H1 (cell line): ENCODE measurements at regions not wholly inside any gene's neighbourhood (a gene's known extent, or its start where the extent isn't known, plus 50 kb on each side); places are given as distances from the start of the nearest gene placed in this dataset.
A peak's percentile ranks its signal among the peaks of the same experiment; 100 is the strongest.

Experiments
- GTF2F1 ChIP-seq: IDR thresholded peaks from 2 replicates; pipeline ENCODE4 v1.6.1; 2012; ENCODE audit warnings: low read depth, low read length, improper control_type of control experiment, borderline replicate concordance
- SP4 ChIP-seq: IDR thresholded peaks from 2 replicates; pipeline ENCODE4 v1.6.1; 2012; ENCODE audit warnings: low read length, inconsistent platforms
- TF ChIP-seq, protein P1 (sequence below), 3 experiments: IDR thresholded peaks; 1 replicate in 2 of 3; 2 replicates in 1 of 3; pipeline versions ENCODE4 v1.5.1 to v1.6.1; 2011; ENCODE audit warnings: low read length in 3 of 3, mild to moderate bottlenecking in 3 of 3, inconsistent platforms in 2 of 3, low read depth in 1 of 3, moderate library complexity in 1 of 3; ENCODE audit not compliant: insufficient read depth in 1 of 3; ENCODE audit errors: control extremely low read depth in 1 of 3

DNA sequence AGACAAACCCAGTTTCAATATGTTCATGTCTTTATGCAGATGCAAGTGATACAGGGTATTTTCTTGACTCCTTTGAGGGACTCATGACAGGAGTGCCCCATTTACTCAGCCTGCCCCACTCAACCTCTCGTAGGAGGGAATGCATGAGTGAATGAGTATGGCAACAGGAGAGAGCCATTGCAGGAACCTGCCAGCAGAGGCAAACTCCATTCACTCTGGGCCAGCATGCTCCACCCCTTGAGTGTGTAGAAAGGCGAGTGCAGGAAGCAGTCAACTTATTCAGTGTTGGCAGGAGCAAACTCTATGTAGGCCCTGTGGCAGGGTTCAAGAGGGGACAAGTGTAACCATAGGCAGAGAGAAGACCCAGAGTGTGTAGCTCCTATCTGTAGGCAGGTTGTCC lies 1526.3 kb downstream of the PLA2G4A start:
- TF ChIP-seq, protein P1, sequence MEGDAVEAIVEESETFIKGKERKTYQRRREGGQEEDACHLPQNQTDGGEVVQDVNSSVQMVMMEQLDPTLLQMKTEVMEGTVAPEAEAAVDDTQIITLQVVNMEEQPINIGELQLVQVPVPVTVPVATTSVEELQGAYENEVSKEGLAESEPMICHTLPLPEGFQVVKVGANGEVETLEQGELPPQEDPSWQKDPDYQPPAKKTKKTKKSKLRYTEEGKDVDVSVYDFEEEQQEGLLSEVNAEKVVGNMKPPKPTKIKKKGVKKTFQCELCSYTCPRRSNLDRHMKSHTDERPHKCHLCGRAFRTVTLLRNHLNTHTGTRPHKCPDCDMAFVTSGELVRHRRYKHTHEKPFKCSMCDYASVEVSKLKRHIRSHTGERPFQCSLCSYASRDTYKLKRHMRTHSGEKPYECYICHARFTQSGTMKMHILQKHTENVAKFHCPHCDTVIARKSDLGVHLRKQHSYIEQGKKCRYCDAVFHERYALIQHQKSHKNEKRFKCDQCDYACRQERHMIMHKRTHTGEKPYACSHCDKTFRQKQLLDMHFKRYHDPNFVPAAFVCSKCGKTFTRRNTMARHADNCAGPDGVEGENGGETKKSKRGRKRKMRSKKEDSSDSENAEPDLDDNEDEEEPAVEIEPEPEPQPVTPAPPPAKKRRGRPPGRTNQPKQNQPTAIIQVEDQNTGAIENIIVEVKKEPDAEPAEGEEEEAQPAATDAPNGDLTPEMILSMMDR (IDR thresholded peaks at IDR 0.05; ENCODE audit: control extremely low read depth in 1 of 3, insufficient read depth in 1 of 3, low read depth in 1 of 3, low read length in 3 of 3): peak in 1 of 3 experiments; percentile 3; a peak in 1 of 4 replicates
- TF ChIP-seq GTF2F1: no peak
- TF ChIP-seq SP4: no peak
